ENCODE measurements at regions not wholly inside any gene's neighbourhood (a gene's known extent, or its start where the extent isn't known, plus 50 kb on each side); places are given as distances from the start of the nearest gene placed in this dataset.

DNA sequence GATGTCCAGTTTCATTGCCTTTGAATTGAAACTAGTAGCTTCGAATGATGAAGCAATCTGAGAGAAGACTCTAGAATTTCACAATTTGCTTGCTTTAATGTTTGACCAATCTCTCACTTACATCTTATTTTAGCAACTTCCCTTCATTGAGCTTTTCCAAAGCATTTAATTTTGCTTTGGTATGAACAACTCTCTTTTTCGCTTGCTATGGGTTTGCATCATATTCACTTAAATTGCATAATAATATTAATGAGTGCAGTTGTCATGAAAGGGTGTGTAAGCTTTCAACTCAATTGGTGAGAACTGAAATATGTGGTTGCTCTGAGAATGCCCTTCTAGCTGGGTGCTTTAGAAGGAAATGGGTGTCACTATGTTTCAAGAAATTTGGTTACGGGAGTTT lies 309.2 kb downstream of the HLX start:
- H2AFZ ChIP-seq (ENCODE audit: low read depth, low read length), result no peak overlapping the region
- H3K4me3 ChIP-seq (ENCODE audit: low read length), result no peak overlapping the region
- H3K36me3 ChIP-seq (ENCODE audit: insufficient read depth, low read length), result no peaks in the 10 kb centered on the region
- H3K9ac ChIP-seq (ENCODE audit: low read length), result no peak overlapping the region
- H3K79me2 ChIP-seq (replicated peaks; ENCODE audit: insufficient read depth, low read length), result no peaks in the 10 kb centered on the region
- no peak overlapping the region for H3K27ac ChIP-seq (ENCODE audit: low read length)
- no peaks in the 10 kb centered on the region for H3K9me3 ChIP-seq (ENCODE audit: low read length)
- H3K27me3 ChIP-seq (ENCODE audit: insufficient read depth, low read depth, low read length), result no peaks in the 10 kb centered on the region
- H3K9me2 ChIP-seq (ENCODE audit: insufficient read depth, low read length), result no peaks in the 10 kb centered on the region
- H3K4me2 ChIP-seq (ENCODE audit: low read length), result no peak overlapping the region
- H3F3A ChIP-seq (ENCODE audit: insufficient read depth, low read length, poor library complexity, severe bottlenecking), result no peaks in the 10 kb centered on the region
- H4K20me1 ChIP-seq (ENCODE audit: insufficient read depth), result no peaks in the 10 kb centered on the region
- TF ChIP-seq, protein P1, sequence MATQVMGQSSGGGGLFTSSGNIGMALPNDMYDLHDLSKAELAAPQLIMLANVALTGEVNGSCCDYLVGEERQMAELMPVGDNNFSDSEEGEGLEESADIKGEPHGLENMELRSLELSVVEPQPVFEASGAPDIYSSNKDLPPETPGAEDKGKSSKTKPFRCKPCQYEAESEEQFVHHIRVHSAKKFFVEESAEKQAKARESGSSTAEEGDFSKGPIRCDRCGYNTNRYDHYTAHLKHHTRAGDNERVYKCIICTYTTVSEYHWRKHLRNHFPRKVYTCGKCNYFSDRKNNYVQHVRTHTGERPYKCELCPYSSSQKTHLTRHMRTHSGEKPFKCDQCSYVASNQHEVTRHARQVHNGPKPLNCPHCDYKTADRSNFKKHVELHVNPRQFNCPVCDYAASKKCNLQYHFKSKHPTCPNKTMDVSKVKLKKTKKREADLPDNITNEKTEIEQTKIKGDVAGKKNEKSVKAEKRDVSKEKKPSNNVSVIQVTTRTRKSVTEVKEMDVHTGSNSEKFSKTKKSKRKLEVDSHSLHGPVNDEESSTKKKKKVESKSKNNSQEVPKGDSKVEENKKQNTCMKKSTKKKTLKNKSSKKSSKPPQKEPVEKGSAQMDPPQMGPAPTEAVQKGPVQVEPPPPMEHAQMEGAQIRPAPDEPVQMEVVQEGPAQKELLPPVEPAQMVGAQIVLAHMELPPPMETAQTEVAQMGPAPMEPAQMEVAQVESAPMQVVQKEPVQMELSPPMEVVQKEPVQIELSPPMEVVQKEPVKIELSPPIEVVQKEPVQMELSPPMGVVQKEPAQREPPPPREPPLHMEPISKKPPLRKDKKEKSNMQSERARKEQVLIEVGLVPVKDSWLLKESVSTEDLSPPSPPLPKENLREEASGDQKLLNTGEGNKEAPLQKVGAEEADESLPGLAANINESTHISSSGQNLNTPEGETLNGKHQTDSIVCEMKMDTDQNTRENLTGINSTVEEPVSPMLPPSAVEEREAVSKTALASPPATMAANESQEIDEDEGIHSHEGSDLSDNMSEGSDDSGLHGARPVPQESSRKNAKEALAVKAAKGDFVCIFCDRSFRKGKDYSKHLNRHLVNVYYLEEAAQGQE (IDR thresholded peaks at IDR 0.05; ENCODE audit: borderline replicate concordance), result no peak
- TF ChIP-seq RAD21 (conservative IDR thresholded peaks at IDR 0.05) (no peak), EP300 (conservative IDR thresholded peaks at IDR 0.05; ENCODE audit: poor library complexity, severe bottlenecking) (no peak), TAF1 (IDR thresholded peaks at IDR 0.05; ENCODE audit: low read depth) (no peak), POLR2AphosphoS5 (IDR thresholded peaks at IDR 0.05) (no peak), EZH2 (IDR thresholded peaks at IDR 0.05; ENCODE audit: borderline replicate concordance, insufficient read depth, low read length, poor library complexity, severe bottlenecking) (no peak)

DNA sequence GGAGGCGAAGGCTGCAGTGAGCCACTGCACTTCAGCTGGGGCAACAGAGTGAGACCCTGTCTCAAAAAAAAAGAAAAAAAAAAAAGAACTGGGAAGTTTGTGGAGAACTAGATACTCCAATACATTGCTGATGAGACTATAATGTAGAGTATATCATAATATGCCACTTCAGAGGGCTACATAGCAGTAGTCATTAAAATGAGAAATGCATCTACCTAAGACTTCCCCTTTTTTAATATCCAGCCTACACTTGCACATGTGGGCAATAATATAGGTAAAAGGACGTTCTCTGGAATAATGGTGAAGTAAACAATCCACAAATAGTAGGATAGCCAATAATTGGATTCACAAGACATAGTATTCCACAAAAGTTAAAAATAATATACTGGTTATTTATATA lies 311.0 kb downstream of the HLX start:
- Histone ChIP-seq H3K79me2 (replicated peaks; ENCODE audit: insufficient read depth, low read length) (no peaks in the 10 kb centered on the region), H3F3A (ENCODE audit: insufficient read depth, low read length, poor library complexity, severe bottlenecking) (no peaks in the 10 kb centered on the region), H3K9ac (ENCODE audit: low read length) (no peak overlapping the region), H4K20me1 (ENCODE audit: insufficient read depth) (no peaks in the 10 kb centered on the region), H2AFZ (ENCODE audit: low read depth, low read length) (no peak overlapping the region), H3K27ac (ENCODE audit: low read length) (no peak overlapping the region), H3K27me3 (ENCODE audit: insufficient read depth, low read depth, low read length) (no peaks in the 10 kb centered on the region), H3K4me3 (ENCODE audit: low read length) (no peak overlapping the region), H3K36me3 (ENCODE audit: insufficient read depth, low read length) (no peaks in the 10 kb centered on the region), H3K9me3 (ENCODE audit: low read length) (no peaks in the 10 kb centered on the region), H3K9me2 (ENCODE audit: insufficient read depth, low read length) (no peaks in the 10 kb centered on the region), H3K4me2 (ENCODE audit: low read length) (no peak overlapping the region)
- TF ChIP-seq, protein P2, sequence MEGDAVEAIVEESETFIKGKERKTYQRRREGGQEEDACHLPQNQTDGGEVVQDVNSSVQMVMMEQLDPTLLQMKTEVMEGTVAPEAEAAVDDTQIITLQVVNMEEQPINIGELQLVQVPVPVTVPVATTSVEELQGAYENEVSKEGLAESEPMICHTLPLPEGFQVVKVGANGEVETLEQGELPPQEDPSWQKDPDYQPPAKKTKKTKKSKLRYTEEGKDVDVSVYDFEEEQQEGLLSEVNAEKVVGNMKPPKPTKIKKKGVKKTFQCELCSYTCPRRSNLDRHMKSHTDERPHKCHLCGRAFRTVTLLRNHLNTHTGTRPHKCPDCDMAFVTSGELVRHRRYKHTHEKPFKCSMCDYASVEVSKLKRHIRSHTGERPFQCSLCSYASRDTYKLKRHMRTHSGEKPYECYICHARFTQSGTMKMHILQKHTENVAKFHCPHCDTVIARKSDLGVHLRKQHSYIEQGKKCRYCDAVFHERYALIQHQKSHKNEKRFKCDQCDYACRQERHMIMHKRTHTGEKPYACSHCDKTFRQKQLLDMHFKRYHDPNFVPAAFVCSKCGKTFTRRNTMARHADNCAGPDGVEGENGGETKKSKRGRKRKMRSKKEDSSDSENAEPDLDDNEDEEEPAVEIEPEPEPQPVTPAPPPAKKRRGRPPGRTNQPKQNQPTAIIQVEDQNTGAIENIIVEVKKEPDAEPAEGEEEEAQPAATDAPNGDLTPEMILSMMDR (IDR thresholded peaks at IDR 0.05; ENCODE audit: poor library complexity, severe bottlenecking), result no peak
- TF ChIP-seq SMC3 (conservative IDR thresholded peaks at IDR 0.05; ENCODE audit: poor library complexity) (no peak), POLR2AphosphoS5 (IDR thresholded peaks at IDR 0.05) (no peak), RAD21 (conservative IDR thresholded peaks at IDR 0.05) (no peak), EZH2 (IDR thresholded peaks at IDR 0.05; ENCODE audit: borderline replicate concordance, insufficient read depth, low read length, poor library complexity, severe bottlenecking) (no peak), TAF1 (IDR thresholded peaks at IDR 0.05; ENCODE audit: low read depth) (no peak), EP300 (conservative IDR thresholded peaks at IDR 0.05; ENCODE audit: poor library complexity, severe bottlenecking) (no peak), MXI1 (conservative IDR thresholded peaks at IDR 0.05; ENCODE audit: poor library complexity, severe bottlenecking) (no peak)
- TF ChIP-seq, protein P1 (IDR thresholded peaks at IDR 0.05; ENCODE audit: borderline replicate concordance), result no peak
